ENCODE measurements at regions not wholly inside any gene's neighbourhood (a gene's known extent, or its start where the extent isn't known, plus 50 kb on each side); places are given as distances from the start of the nearest gene placed in this dataset.

- FAIRE-seq = no peak
These were observed 64.2 kb downstream of the ENGASE start for GRCh38 chr17:79138826-79139225.

DNA sequence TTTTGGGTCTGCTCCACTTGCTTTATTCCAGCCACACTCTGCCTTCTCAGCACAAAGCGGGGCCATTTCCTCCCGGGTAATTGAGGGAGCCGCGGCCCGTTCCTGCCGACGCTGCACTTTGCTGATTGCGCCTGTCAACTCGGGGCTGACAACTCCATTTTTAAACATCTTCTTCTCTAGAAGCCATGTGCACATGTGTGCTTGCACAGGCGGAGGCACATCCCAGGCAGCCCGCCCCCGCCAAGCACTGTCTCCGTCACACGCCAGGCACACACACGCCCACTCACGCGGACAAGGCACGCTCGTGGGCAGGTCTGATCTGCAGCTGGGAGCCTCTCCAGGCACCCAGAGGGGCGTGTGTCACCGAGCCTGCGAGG lies 63.2 kb downstream of the ENGASE start:
- FAIRE-seq = no peak

- FAIRE-seq = no peak
These were observed 62.6 kb downstream of the ENGASE start for GRCh38 chr17:79137015-79137788.

- no peak for FAIRE-seq
These were observed 62.0 kb downstream of the ENGASE start for GRCh38 chr17:79136596-79136995.
